Gastroesophageal sphincter (tissue), 4 donors: ENCODE measurements at regions not wholly inside any gene's neighbourhood (a gene's known extent, or its start where the extent isn't known, plus 50 kb on each side); places are given as distances from the start of the nearest gene placed in this dataset.

Source experiments
- ATAC-seq: fragments of 150-250 bp; one replicate; pipeline ENCODE4 v1.9.1; 2016; ENCODE audit warnings: mild to moderate bottlenecking, moderate library complexity
- H3K27ac ChIP-seq, 4 donors: fragments of 200-600 bp; sonication (generic) in 3 of 4; 1 replicate in 3 of 4; 2 replicates in 1 of 4; pipeline ENCODE4 v1.5.1; 2016 to 2019
- H3K27me3 ChIP-seq: fragments of 200-600 bp; sonication (generic); one replicate; pipeline ENCODE4 v1.5.1; 2019
- H3K36me3 ChIP-seq, 2 donors: fragments of 200-600 bp; sonication (generic); one replicate each; pipeline ENCODE4 v1.5.1; 2019; ENCODE audit warnings: control low read depth in 1 of 2
- H3K4me1 ChIP-seq, 3 donors: fragments of 200-600 bp; sonication (generic); 1 replicate in 2 of 3; 2 replicates in 1 of 3; pipeline ENCODE4 v1.5.1; 2016 to 2019; ENCODE audit warnings: control low read depth in 2 of 3
- H3K4me3 ChIP-seq, 2 donors: fragments of 200-600 bp; sonication (generic); one replicate each; pipeline ENCODE4 v1.5.1; 2019; ENCODE audit warnings: mild to moderate bottlenecking in 1 of 2, moderate library complexity in 1 of 2
- H3K9me3 ChIP-seq, 3 donors: fragments of 200-600 bp; sonication (generic); one replicate each; pipeline ENCODE4 v1.5.1; 2017 to 2019; ENCODE audit warnings: control low read depth in 2 of 3
- CTCF ChIP-seq, 4 experiments: fragments of 200-600 bp in 2 of 4; fragments of 450-650 bp in 2 of 4; sonication (generic) in 1 of 4; IDR thresholded peaks; one replicate each; pipeline ENCODE4 v1.5.1; 2017 to 2019; ENCODE audit warnings: antibody characterized with exemption in 4 of 4, mild to moderate bottlenecking in 2 of 4, moderate library complexity in 2 of 4
- EP300 ChIP-seq: sonication (generic); formaldehyde crosslinking; IDR thresholded peaks from one replicate; pipeline ENCODE4 v1.6.1; 2017; ENCODE audit warnings: antibody characterized with exemption, mild to moderate bottlenecking
- POLR2A ChIP-seq, 2 donors: fragments of 450-650 bp; IDR thresholded peaks; one replicate each; pipeline ENCODE4 v1.6.1; 2017; ENCODE audit warnings: antibody characterized with exemption in 2 of 2, mild to moderate bottlenecking in 2 of 2, moderate library complexity in 1 of 2
- POLR2AphosphoS5 ChIP-seq: sonication (generic); formaldehyde crosslinking; IDR thresholded peaks from one replicate; pipeline ENCODE4 v1.6.1; 2017; ENCODE audit warnings: antibody characterized with exemption
- WGBS, 2 donors: methylation state at CpG; one replicate each; pipeline ENCODE4 v1.1.5; 2018; ENCODE audit warnings: low coverage in 1 of 2; 5-methylcytosine and 5-hydroxymethylcytosine counted together

DNA sequence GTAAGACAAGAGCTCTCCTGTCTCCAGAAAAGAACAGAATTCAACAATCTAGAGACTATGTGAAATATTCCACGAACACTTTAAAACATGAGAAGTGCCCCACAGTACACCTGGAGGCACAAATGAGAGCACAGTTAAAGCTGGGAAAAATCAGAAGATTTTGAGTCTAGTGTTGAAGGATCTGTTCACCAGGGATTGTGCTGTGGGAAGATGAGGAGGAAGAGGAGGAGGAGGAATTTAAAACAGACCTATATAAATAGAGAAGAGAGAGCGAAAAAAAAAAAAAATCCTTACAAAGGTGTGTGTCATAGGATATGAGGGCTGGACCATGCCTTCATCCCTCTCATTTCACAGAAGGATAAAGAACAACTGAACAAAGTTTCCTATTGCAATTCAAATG, 361.0 kb upstream of the SEMA6D start:
- no peaks in the 10 kb centered on the region for H3K4me1 ChIP-seq
- H3K4me3 ChIP-seq: no peak overlapping the region
- 81 to 83% methylated on average over 1 to 2 of the region's 2 CpGs for WGBS, 2 donors
- ATAC-seq: no peak
- no peak overlapping the region for H3K27ac ChIP-seq
- no peaks in the 10 kb centered on the region for H3K27me3 ChIP-seq
- TF ChIP-seq POLR2AphosphoS5: no peak
- no peak for TF ChIP-seq CTCF (IDR thresholded peaks at IDR 0.05)
- no peak for TF ChIP-seq POLR2A (IDR thresholded peaks at IDR 0.05)
- TF ChIP-seq EP300: no peak
- no peaks in the 10 kb centered on the region for H3K36me3 ChIP-seq
- H3K9me3 ChIP-seq: no peaks in the 10 kb centered on the region

DNA sequence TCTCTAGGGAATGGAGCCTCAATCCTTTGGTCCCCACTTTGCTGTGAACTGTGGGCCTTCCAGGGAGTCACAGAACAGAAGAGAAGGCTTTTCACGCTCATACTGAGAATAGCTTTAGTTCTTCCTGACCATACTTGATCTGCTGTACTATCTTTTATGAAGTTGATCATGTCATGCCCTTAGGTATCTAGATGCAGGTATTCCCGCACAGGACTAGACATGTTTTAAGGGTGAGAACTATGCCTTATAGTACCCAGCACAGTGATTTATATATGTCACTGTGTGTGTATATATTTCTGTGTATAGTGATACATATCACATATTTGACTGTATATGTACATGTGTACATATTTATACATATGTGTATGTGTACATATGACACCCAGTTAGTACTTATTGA, 358.4 kb upstream of the SEMA6D start:
- H3K27ac ChIP-seq: no peak overlapping the region
- no peaks in the 10 kb centered on the region for H3K27me3 ChIP-seq
- no peaks in the 10 kb centered on the region for H3K4me1 ChIP-seq
- no peak overlapping the region for H3K4me3 ChIP-seq
- no peaks in the 10 kb centered on the region for H3K9me3 ChIP-seq
- H3K36me3 ChIP-seq: no peaks in the 10 kb centered on the region
- 47 to 100% methylated on average over 1 to 2 of the region's 2 CpGs for WGBS, 2 donors
- TF ChIP-seq EP300 (no peak), POLR2A (IDR thresholded peaks at IDR 0.05) (no peak), POLR2AphosphoS5 (no peak), CTCF (IDR thresholded peaks at IDR 0.05) (no peak)
- no peak for ATAC-seq

DNA sequence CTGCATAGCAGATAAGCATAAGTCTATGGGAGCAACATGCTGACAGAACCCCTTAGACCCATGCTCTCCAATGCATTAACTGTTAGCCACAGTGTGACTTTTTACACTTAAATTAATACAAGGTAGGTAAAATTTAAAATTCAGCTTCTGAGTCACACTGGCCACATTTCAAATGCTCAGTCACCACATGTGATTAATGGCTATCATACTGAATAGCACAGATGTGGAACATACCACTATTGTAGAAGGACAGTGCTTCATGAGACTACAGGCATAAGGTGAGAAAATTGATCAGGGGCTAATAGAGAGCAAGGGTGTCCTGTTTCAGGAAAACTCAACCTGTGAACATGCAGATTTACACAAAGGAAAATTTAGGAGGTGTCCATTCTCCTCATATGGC, 357.0 kb upstream of the SEMA6D start:
- Histone ChIP-seq H3K4me1 (no peaks in the 10 kb centered on the region), H3K36me3 (no peaks in the 10 kb centered on the region), H3K27ac (no peak overlapping the region), H3K9me3 (no peaks in the 10 kb centered on the region), H3K27me3 (no peaks in the 10 kb centered on the region), H3K4me3 (no peak overlapping the region)
- ATAC-seq: no peak
- no peak for TF ChIP-seq CTCF (IDR thresholded peaks at IDR 0.05)
- no peak for TF ChIP-seq POLR2AphosphoS5
- TF ChIP-seq EP300: no peak
- no peak for TF ChIP-seq POLR2A (IDR thresholded peaks at IDR 0.05)

DNA sequence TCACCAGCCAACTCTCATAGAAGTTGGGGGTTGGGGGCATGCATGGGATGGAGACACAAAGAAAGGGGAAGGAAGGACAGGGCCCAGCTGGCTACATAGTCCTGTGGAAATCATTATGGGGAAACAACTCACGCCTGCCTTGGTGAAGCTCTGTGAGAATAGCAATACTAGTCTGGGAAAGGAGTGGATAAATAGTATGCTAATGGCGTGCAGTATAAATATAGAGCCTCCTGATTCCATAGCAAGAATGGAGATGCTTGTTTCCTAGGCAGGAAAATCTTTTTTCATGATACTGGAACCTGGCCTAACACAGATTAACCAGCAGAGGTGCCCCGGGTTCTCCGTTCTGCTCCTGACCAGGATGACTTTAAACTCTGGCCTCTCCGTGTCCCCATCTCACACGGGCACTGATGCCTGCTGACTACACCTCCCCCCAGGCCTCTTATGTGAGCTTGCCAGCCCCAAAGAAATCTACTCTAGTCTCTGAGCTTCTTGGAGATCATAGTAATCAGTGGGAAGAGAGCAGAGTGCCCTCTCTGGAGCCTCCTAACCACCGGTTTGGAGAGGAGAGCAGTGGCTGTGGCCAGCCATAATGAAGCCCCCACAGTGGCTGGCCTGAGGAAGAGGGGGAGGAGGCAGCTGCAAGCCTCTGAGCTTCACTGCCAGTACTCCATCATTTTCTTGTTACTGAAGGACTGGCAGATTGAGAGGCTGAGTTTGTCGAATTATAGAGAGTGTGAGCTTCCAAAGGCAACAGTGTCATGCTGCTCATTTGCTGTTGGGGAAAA, 355.0 kb upstream of the SEMA6D start:
- no peak for ATAC-seq
- Histone ChIP-seq H3K27ac (no peak overlapping the region), H3K9me3 (no peaks in the 10 kb centered on the region), H3K4me1 (no peaks in the 10 kb centered on the region), H3K27me3 (no peaks in the 10 kb centered on the region), H3K4me3 (no peak overlapping the region), H3K36me3 (no peaks in the 10 kb centered on the region)
- TF ChIP-seq POLR2AphosphoS5 (no peak), CTCF (IDR thresholded peaks at IDR 0.05) (no peak), POLR2A (IDR thresholded peaks at IDR 0.05) (no peak), EP300 (no peak)
- WGBS, 2 donors: 83 to 88% methylated on average over 3 to 8 of the region's 8 CpGs

DNA sequence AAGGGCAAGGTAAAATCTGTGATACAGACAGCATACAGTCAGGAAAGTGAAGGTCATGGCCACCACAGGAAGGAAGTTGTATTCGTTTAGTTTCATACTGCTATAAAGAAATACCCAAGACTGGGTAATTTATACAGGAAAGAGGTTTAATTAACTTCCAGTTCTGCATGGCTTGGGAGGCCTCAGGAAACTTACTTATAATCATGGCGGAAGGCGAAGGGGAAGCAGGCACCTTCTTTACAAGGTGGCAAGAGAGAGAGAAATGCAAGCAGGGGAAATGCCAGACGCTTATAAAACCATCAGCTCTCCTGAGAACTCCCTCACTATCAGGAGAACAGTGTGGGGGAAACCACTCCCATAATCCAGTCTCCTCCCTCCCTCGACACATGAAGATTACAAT, 353.7 kb upstream of the SEMA6D start:
- WGBS, 2 donors: 72 to 86% methylated on average over 1 to 5 of the region's 5 CpGs
- no peak overlapping the region for H3K27ac ChIP-seq
- TF ChIP-seq EP300: no peak
- TF ChIP-seq POLR2AphosphoS5: no peak
- TF ChIP-seq POLR2A (IDR thresholded peaks at IDR 0.05): no peak
- TF ChIP-seq CTCF (IDR thresholded peaks at IDR 0.05): no peak
- H3K9me3 ChIP-seq: no peaks in the 10 kb centered on the region
- H3K4me3 ChIP-seq: no peak overlapping the region
- no peaks in the 10 kb centered on the region for H3K36me3 ChIP-seq
- H3K4me1 ChIP-seq: no peaks in the 10 kb centered on the region
- no peaks in the 10 kb centered on the region for H3K27me3 ChIP-seq
- no peak for ATAC-seq
